ENCODE measurements at regions not wholly inside any gene's neighbourhood (a gene's known extent, or its start where the extent isn't known, plus 50 kb on each side); places are given as distances from the start of the nearest gene placed in this dataset.
"Not testable (repeated sequence)": the region's sequence is repeated elsewhere in the genome, so short reads cannot be mapped to it uniquely, and the experiment has no call there.

DNA sequence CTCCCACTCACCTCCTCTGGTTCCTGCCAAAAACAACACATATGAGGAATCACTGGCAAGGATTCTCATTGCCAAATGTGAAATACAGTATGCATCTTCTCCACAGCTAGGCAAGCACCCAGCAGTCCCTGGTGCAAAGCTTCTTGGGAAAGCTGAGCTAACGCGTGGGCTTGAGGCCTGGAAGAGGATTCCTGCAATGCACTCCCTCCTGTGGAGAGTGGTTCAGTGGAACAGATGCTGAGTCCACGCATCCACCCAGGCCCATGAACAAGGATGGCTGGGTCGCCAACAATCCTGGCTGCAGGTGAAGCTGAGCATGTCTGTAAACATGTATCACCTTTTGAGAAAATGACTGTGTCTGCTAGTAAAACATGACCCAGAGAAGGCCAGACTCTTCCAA is 113.2 kb upstream of the CHST15 start:
- no peak for DNase-seq

GRCh38 chr10:124205432-124205831 is 112.0 kb upstream of the CHST15 start:
- no peak for DNase-seq

- no peak for DNase-seq
These were observed 111.3 kb upstream of the CHST15 start for GRCh38 chr10:124204726-124205125.

GRCh38 chr10:124200011-124200410 is 106.6 kb upstream of the CHST15 start:
- no peak for DNase-seq

DNA sequence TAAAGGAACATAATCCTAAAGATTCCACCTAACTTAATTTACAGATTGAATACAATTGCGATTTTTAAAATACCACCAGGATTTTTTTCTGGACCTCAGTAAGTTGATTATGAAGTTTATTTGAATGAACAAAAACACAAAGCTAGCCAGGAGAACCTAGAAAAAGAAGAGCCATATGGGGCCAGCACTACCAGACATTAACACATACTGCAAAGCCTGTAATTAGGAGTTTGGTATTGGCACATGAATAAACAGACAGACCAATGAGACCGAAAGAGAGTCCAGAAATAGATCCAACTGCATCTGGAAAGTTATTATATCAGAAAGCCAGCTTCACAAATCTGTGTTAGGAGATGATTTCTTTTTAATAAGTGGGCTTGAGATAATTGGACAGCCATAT is 105.5 kb upstream of the CHST15 start:
- no peak for DNase-seq

GRCh38 chr10:124198125-124198501 is 104.7 kb upstream of the CHST15 start:
- no peak for DNase-seq

- no peak for DNase-seq
These were observed 104.2 kb upstream of the CHST15 start for GRCh38 chr10:124197371-124198124.

DNA sequence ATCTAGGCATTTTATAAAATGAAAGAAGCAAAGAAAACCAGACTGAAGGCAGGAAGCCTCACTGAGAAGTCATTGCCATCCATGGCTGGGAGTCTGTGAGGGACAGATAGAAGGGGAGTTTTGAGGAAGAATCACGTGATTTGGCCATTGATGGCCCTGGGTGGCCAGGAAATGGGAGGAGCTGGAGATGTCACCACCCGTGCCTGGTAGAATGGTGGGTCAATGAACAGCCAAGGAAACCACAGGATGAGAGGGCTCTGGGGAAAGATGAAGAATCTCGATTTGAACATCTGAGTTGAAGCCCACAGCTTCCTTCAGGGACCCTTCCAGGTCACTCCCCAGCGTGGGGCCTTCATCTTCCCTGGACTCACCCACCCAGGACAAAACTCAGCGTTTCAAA is 103.3 kb upstream of the CHST15 start:
- no peak for DNase-seq

GRCh38 chr10:124194199-124194824 is 100.9 kb upstream of the CHST15 start:
- DNase-seq: no peak

GRCh38 chr10:124193309-124193696 is 99.9 kb upstream of the CHST15 start:
- no peak for DNase-seq

DNA sequence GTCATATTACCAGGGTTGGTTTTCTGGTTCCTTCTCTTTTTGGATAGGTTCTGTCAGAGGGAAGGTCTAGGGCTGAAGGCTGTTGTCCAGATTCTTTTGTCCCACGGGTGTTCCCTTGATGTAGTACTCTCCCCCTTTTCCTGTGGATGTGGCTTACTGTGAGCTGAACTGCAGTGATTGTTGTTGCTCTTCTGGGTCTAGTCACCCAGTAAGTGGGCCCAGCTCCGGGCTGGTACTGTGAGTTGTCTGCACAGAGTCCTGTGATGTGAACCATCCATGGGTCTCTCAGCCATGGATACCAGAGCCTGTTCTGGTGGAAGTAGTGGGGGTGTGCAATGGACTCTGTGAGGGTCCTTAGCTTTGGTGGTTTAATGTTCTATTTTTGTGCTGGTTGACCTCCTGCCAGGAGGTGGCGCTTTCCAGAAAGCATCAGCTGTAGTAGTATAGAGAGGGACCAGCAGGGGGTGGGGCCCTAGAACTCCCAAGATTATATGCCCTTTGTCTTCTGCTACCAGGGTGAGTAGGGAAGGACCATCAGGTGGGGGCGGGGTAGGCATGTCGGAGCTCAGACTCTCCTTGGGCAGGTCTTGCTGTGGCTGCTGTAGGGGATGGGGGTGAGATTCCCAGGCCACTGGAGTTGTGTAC is 99.4 kb upstream of the CHST15 start:
- peak; percentile 3 for DNase-seq

GRCh38 chr10:124190476-124190875 is 97.1 kb upstream of the CHST15 start:
- DNase-seq: not testable (repeated sequence)

- no peak for DNase-seq
These were observed 93.6 kb upstream of the CHST15 start for GRCh38 chr10:124186956-124187355.

- DNase-seq: no peak
These were observed 91.7 kb upstream of the CHST15 start for GRCh38 chr10:124185084-124185483.

DNA sequence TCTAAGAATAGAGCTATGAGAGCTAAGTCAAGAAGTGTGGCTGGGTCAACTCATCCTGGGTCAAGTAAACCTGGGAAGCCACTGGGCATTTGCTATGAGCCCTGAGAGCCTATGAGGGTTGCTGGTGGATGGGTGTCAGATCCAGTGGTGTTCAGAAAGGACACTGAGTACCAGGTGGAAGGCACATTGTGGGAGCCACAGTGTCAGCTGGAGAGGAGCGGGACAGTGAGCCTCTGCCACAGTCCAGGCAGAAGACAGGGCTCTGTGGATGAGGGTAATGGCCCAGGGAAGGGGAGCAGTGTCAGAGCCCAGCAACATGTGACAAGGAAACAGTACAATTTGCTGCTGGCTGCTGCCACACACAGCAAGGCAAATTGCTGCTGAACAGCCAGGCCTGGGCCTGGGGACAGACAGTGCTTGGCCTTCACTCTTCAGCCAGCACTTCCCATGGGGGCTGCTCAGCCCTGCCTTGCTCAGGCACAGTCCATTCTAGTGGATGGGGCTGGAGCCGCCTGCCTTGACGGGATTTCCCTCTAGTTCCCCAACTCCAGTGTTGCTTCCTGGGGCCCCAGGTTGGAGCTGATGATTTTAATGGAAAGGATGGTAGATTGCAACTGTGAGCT is 90.9 kb upstream of the CHST15 start:
- DNase-seq: no peak

DNA sequence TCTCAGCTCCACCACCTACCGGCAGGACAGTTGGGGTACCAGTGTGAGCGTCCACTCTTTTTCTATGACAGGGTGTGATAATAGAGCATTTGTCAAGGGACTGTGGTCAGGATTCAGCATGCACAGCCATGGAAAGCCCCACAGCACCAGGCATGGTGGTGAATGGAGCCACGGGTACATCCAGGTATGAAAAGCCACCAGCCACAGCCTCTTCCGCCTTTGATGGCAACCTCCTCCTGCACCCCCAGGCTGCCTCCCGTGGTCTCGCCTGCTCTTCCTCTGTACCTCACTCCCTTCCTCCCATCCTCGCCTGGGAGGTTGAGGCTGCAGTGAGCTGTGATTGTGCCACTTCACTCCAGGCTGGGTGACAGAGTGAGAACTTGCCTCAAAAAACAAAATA is 90.2 kb upstream of the CHST15 start:
- DNase-seq: no peak

- DNase-seq: no peak
These were observed 88.7 kb upstream of the CHST15 start for GRCh38 chr10:124182088-124182541.

DNA sequence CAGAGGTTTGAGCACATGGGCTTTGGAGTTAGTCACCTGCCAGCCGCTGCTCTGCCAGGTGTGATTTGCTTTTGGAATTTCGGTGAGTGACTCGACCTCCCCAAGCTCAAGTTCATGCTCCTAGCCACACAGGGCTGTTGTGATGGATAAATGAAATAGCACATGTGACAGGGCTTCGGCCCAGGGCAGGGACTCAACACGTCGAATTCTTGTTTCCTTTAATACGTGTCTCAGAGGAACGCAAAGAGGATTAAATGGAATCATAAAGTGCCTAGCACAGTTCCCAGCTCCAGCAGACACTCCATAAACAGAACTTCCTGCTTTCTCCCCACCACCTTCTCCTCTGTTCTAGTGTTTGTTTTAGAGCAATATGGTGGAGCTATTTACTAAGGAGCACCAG is 88.3 kb upstream of the CHST15 start:
- DNase-seq: no peak

DNA sequence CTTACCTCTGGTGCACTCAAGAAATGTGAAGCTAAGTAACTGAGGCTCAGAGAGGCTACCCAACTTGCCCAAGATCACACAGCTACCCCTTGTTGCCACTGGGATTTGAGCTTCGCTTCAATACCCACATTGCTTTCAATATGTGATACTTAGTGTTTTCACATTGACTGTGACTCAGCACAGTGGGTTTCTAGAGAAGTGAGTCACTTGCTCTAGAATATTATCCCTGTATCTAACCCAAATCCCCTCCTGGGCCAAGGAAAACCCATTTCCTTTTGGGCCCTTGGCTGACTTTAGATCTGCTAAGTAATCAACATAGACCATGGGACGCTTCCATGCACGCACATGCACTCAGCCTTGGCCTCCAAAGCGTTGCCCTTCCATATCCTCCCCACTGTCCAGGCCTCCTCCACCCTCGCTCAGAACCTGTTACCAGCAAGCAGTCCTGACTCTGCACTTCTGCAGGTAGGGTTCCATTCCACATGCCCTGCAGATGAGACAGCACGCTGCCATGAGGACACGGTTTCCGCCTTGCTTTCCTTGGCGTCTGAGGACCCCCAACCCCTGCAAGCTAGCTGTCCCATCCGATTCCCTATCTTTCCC is 87.7 kb upstream of the CHST15 start:
- no peak for DNase-seq

GRCh38 chr10:124180044-124180745 is 86.8 kb upstream of the CHST15 start:
- no peak for DNase-seq

GRCh38 chr10:124179308-124180043 is 86.1 kb upstream of the CHST15 start:
- DNase-seq: no peak

GRCh38 chr10:124177180-124177518 is 83.8 kb upstream of the CHST15 start:
- no peak for DNase-seq

Measured in OCI-M1 (cell line).